ENCODE measurements at regions not wholly inside any gene's neighbourhood (a gene's known extent, or its start where the extent isn't known, plus 50 kb on each side); places are given as distances from the start of the nearest gene placed in this dataset.
A peak's percentile ranks its signal among the peaks of the same experiment; 100 is the strongest.
"Not testable (repeated sequence)": the region's sequence is repeated elsewhere in the genome, so short reads cannot be mapped to it uniquely, and the experiment has no call there.

GRCh38 chr4:173752610-173753230 is 222.7 kb upstream of the HAND2 start:
- DNase-seq = peak; percentile 4

- no peak for DNase-seq
Observed at GRCh38 chr4:173748353-173748752, 218.3 kb upstream of the HAND2 start.

GRCh38 chr4:173747537-173748257 is 217.7 kb upstream of the HAND2 start:
- no peak for DNase-seq

- no peak for DNase-seq
Observed at GRCh38 chr4:173746424-173746823, 216.4 kb upstream of the HAND2 start.

GRCh38 chr4:173745765-173746164 is 215.7 kb upstream of the HAND2 start:
- no peak for DNase-seq

- DNase-seq = no peak
Observed at GRCh38 chr4:173736840-173737239, 206.8 kb upstream of the HAND2 start.

GRCh38 chr4:173735585-173735984 is 205.6 kb upstream of the HAND2 start:
- DNase-seq = no peak

- DNase-seq = no peak
Observed at GRCh38 chr4:173735049-173735448, 205.0 kb upstream of the HAND2 start.

GRCh38 chr4:173731257-173731656 is 201.2 kb upstream of the HAND2 start:
- DNase-seq = no peak

GRCh38 chr4:173722075-173722474 is 192.0 kb upstream of the HAND2 start:
- DNase-seq = no peak

GRCh38 chr4:173718504-173718903 is 188.5 kb upstream of the HAND2 start:
- DNase-seq = not testable (repeated sequence)

GRCh38 chr4:173717581-173717980 is 187.6 kb upstream of the HAND2 start:
- DNase-seq = no peak

GRCh38 chr4:173714456-173714855 is 184.4 kb upstream of the HAND2 start:
- DNase-seq = no peak

GRCh38 chr4:173713026-173713425 is 183.0 kb upstream of the HAND2 start:
- no peak for DNase-seq

GRCh38 chr4:173707658-173708419 is 177.8 kb upstream of the HAND2 start:
- DNase-seq = no peak

GRCh38 chr4:173704201-173704600 is 174.2 kb upstream of the HAND2 start:
- no peak for DNase-seq

GRCh38 chr4:173703021-173703420 is 173.0 kb upstream of the HAND2 start:
- no peak for DNase-seq

- no peak for DNase-seq
Observed at GRCh38 chr4:173700650-173701049, 170.6 kb upstream of the HAND2 start.

GRCh38 chr4:173699841-173700475 is 169.9 kb upstream of the HAND2 start:
- no peak for DNase-seq

GRCh38 chr4:173698557-173699262 is 168.7 kb upstream of the HAND2 start:
- no peak for DNase-seq

- DNase-seq = no peak
Observed at GRCh38 chr4:173697840-173698239, 167.8 kb upstream of the HAND2 start.

GRCh38 chr4:173696551-173696950 is 166.5 kb upstream of the HAND2 start:
- DNase-seq = no peak

GRCh38 chr4:173696011-173696410 is 166.0 kb upstream of the HAND2 start:
- DNase-seq = no peak
